CD8-positive, alpha-beta memory T cell (primary cell): ENCODE measurements at regions not wholly inside any gene's neighbourhood (a gene's known extent, or its start where the extent isn't known, plus 50 kb on each side); places are given as distances from the start of the nearest gene placed in this dataset.

ENCODE experiments used
- CTCF ChIA-PET: fragments of 350-600 bp; sonication (Branson Sonifier 250); formaldehyde crosslinking; loops from one replicate; lab custom pipeline; 2021; ENCODE audit warnings: antibody characterized with exemption; lab: Charles Lee
- POLR2A ChIA-PET: fragments of 350-600 bp; sonication (Branson Sonifier 250); formaldehyde crosslinking; loops from one replicate; lab custom pipeline; 2021; ENCODE audit warnings: antibody characterized with exemption; lab: Charles Lee
- DNase-seq, 5 donors: peaks; one replicate each; pipeline versions ENCODE4 v3.0.0 to v3.0.0-alpha.2; 2020 to 2022; ENCODE audit warnings: mixed read lengths in 1 of 5
- H3K27ac ChIP-seq: one replicate; pipeline ENCODE4 v1.7.0; 2013; ENCODE audit warnings: low read depth, mild to moderate bottlenecking, low read length, moderate library complexity
- H3K27me3 ChIP-seq: 2 replicates; pipeline ENCODE4 v1.7.0; 2013; ENCODE audit warnings: low read length, mild to moderate bottlenecking; ENCODE audit not compliant: insufficient read depth, poor library complexity, severe bottlenecking
- H3K36me3 ChIP-seq: 2 replicates; pipeline ENCODE4 v1.7.0; 2013; ENCODE audit warnings: mild to moderate bottlenecking, low read length, moderate library complexity; ENCODE audit not compliant: insufficient read depth
- H3K4me1 ChIP-seq: 2 replicates; pipeline ENCODE4 v1.7.0; 2013; ENCODE audit warnings: mild to moderate bottlenecking, low read length, moderate library complexity; ENCODE audit not compliant: insufficient read depth
- H3K4me3 ChIP-seq: 2 replicates; pipeline ENCODE4 v1.7.0; 2013; ENCODE audit warnings: mild to moderate bottlenecking, low read length
- H3K9me3 ChIP-seq: 2 replicates; pipeline ENCODE4 v1.7.0; 2013; ENCODE audit warnings: mild to moderate bottlenecking, low read length
- H3K27ac Mint-ChIP-seq, 8 donors: one replicate each; pipeline ENCODE4 v1.8.0; 2020 to 2021; ENCODE audit warnings: mixed read lengths in 8 of 8, mild to moderate bottlenecking in 6 of 8, inconsistent platforms in 3 of 8, moderate library complexity in 3 of 8
- H3K27me3 Mint-ChIP-seq, 2 donors: one replicate each; pipeline ENCODE4 v1.8.0; 2020 to 2021; ENCODE audit warnings: mixed read lengths in 2 of 2, mild to moderate bottlenecking in 1 of 2, moderate library complexity in 1 of 2
- H3K36me3 Mint-ChIP-seq, 3 donors: one replicate each; pipeline ENCODE4 v1.8.0; 2020 to 2021; ENCODE audit warnings: mixed read lengths in 3 of 3, inconsistent platforms in 1 of 3, mild to moderate bottlenecking in 1 of 3
- H3K4me1 Mint-ChIP-seq, 3 donors: one replicate each; pipeline ENCODE4 v1.8.0; 2020 to 2021; ENCODE audit warnings: mixed read lengths in 3 of 3, inconsistent platforms in 1 of 3, mild to moderate bottlenecking in 1 of 3
- H3K4me3 Mint-ChIP-seq, 7 donors: one replicate each; pipeline ENCODE4 v1.8.0; 2020 to 2021; ENCODE audit warnings: mixed read lengths in 7 of 7, mild to moderate bottlenecking in 6 of 7, moderate library complexity in 4 of 7, inconsistent platforms in 2 of 7
- H3K9me3 Mint-ChIP-seq, 5 donors: one replicate each; pipeline ENCODE4 v1.8.0; 2020 to 2022; ENCODE audit warnings: mixed read lengths in 5 of 5, mild to moderate bottlenecking in 3 of 5, moderate library complexity in 2 of 5, inconsistent platforms in 1 of 5

DNA sequence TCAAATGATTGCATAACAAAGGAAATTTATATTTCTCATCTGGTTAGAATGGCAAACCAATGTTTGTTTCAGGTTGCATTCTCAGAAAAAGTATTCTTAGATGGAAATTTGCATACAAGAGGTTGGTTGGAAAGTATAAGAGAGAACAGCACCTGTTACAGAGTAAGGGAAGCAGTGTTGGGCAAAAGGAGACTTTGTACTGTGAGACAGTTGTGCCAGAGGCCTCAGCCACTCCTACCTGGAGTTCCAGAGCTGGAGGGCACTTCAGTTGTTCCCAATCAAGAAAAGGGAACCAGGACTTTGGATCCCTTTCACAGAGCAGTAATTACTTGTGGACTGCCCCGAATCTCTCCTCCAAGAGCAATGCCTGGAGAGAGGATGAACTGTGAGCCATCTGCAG lies 81.8 kb downstream of the SPRY2 start:
- no peak overlapping the region for H3K4me3 ChIP-seq
- no peak for DNase-seq
- H3K9me3 ChIP-seq: no peaks in the 10 kb centered on the region
- H3K9me3 Mint-ChIP-seq: peaks cover 0 to 10% (median 3%) of the 10 kb centered on the region in 5 donors
- no peaks in the 10 kb centered on the region for H3K4me1 Mint-ChIP-seq
- no peaks in the 10 kb centered on the region for H3K36me3 ChIP-seq
- H3K27me3 Mint-ChIP-seq: peaks cover 0 to 2% of the 10 kb centered on the region in 2 donors
- no peaks in the 10 kb centered on the region for H3K4me1 ChIP-seq
- no peak overlapping the region for H3K27ac Mint-ChIP-seq
- H3K36me3 Mint-ChIP-seq: peaks cover 0 to 2% (median 0%) of the 10 kb centered on the region in 3 donors
- no peak overlapping the region for H3K4me3 Mint-ChIP-seq
- H3K27me3 ChIP-seq: no peaks in the 10 kb centered on the region
- POLR2A ChIA-PET: no interaction called here
- no peak overlapping the region for H3K27ac ChIP-seq
- CTCF ChIA-PET: no interaction called here

DNA sequence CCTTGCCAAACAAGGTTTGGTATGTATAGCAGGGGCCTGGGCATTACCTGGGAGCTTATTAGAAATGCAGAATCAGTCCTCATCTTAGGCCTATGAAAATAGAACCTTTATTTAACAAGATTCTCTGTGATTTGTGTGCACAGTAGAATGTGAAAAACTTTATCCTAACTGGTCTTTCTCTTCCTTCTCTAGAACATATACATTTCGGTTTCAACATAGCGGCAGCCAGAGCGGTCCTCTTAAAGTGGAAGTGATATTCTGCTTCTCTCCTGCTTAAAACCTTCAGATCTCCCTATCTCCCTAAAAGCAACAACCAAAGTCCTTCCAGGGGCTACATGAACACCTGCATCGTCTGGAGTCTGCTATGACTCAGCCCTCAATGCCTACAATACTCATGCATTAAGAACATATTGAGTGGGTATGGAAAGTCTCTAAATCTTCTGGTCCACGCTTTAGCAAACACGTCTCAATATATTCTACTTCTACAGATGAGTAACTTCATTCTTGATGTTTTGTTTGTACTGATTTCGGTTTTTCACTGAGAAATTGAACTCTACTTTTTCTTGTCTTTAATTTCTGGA lies 84.5 kb downstream of the SPRY2 start:
- POLR2A ChIA-PET: no interaction called here

DNA sequence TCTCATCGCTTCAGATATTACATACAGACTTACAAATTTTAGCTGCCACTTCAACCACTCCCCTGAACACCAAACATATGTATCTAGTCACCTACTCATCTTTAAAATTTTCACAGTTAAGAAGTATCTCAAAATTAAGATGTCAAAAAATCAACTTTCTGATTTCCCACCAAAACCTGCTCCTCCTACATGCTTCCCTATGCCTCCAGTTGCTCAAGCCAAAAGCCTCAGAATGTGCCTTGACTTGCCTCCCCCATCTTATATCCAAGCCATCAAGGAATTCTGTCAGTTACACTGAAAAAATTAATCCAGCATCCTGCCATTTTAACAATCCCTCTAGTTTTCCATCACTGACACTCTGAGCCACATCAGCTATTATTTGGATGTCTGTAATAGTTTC lies 85.0 kb downstream of the SPRY2 start:
- H3K4me1 Mint-ChIP-seq: no peaks in the 10 kb centered on the region
- H3K27ac Mint-ChIP-seq: no peak overlapping the region
- peaks cover 0 to 9% (median 0%) of the 10 kb centered on the region in 5 donors for H3K9me3 Mint-ChIP-seq
- H3K4me3 ChIP-seq: no peak overlapping the region
- no peak overlapping the region for H3K4me3 Mint-ChIP-seq
- no peaks in the 10 kb centered on the region for H3K36me3 ChIP-seq
- peaks cover 0 to 2% (median 0%) of the 10 kb centered on the region in 3 donors for H3K36me3 Mint-ChIP-seq
- H3K27me3 ChIP-seq: no peaks in the 10 kb centered on the region
- POLR2A ChIA-PET: no interaction called here
- no peak overlapping the region for H3K27ac ChIP-seq
- no peaks in the 10 kb centered on the region for H3K4me1 ChIP-seq
- CTCF ChIA-PET: no interaction called here
- peaks cover 0 to 2% of the 10 kb centered on the region in 2 donors for H3K27me3 Mint-ChIP-seq
- no peaks in the 10 kb centered on the region for H3K9me3 ChIP-seq
- DNase-seq: no peak

More for the DNA sequence above, 84.5 kb downstream of the SPRY2 start:
- no peak overlapping the region for H3K27ac ChIP-seq
- no peaks in the 10 kb centered on the region for H3K27me3 ChIP-seq
- H3K4me1 ChIP-seq: no peaks in the 10 kb centered on the region
- Mint-ChIP-seq H3K36me3 (peaks cover 0 to 2% (median 0%) of the 10 kb centered on the region in 3 donors), H3K4me3 (no peak overlapping the region), H3K27me3 (peaks cover 0 to 2% of the 10 kb centered on the region in 2 donors), H3K4me1 (no peaks in the 10 kb centered on the region), H3K9me3 (peaks cover 0 to 9% (median 0%) of the 10 kb centered on the region in 5 donors), H3K27ac (no peak overlapping the region)
- CTCF ChIA-PET: no interaction called here
- no peaks in the 10 kb centered on the region for H3K9me3 ChIP-seq
- no peaks in the 10 kb centered on the region for H3K36me3 ChIP-seq
- H3K4me3 ChIP-seq: no peak overlapping the region
- no peak for DNase-seq

DNA sequence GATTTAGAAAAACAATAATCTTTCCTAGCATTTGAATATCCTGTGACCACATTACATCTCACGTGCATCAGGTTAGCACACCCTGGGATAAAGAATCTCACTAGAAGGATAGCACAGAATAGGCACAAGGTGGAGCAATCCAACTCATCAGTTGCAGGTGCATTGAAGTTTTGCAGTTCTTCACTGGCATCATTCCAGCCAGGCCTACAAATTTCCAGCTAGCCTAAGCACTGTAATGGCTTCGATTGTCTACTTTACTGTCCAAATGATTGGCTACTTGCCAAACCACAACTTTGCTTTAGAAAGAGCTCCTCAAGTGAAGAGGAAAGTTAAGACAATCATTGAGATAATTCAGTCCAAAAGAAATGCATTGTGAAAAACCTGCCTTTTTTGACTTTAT lies 89.5 kb downstream of the SPRY2 start:
- H3K27me3 ChIP-seq: no peaks in the 10 kb centered on the region
- H3K27ac Mint-ChIP-seq: no peak overlapping the region

DNA sequence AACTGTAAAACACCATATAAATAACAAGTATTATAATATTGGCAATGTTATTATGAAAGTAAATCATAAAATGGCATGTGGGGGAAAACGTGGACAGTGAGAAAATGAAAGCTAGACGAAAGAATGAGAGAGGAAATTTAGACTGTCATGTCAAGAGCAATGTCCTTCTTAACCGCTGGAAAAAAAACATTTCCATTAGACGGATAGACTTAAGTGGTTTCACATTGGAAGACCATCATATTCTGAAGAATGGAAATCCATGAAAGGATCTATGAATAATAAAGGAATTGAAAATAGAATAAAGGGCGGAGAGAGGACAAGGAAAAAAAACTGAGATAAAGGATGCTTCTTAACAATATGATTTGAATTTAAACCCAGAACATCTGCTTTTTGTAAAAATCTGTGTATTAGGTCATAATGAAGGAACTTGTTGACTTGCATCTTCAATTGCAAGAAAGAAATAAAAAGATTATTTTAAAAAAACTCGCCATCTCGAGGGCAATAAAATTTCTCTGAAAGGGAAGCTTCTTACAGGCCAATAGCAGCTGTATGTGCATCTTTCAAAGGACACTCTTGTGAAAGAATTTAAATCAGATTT lies 90.6 kb downstream of the SPRY2 start:
- ChIA-PET CTCF (no interaction called here), POLR2A (no interaction called here)
- no peaks in the 10 kb centered on the region for H3K4me1 ChIP-seq
- Mint-ChIP-seq H3K27me3 (no peaks in the 10 kb centered on the region), H3K4me3 (no peak overlapping the region), H3K9me3 (peaks cover 0 to 4% (median 0%) of the 10 kb centered on the region in 5 donors), H3K27ac (no peak overlapping the region), H3K36me3 (no peaks in the 10 kb centered on the region), H3K4me1 (no peaks in the 10 kb centered on the region)
- no peaks in the 10 kb centered on the region for H3K36me3 ChIP-seq
- no peaks in the 10 kb centered on the region for H3K9me3 ChIP-seq
- H3K4me3 ChIP-seq: no peak overlapping the region
- no peaks in the 10 kb centered on the region for H3K27me3 ChIP-seq
- H3K27ac ChIP-seq: no peak overlapping the region
- no peak for DNase-seq

More for the DNA sequence above, 89.5 kb downstream of the SPRY2 start:
- ChIA-PET POLR2A (no interaction called here), CTCF (no interaction called here)
- H3K4me1 ChIP-seq: no peaks in the 10 kb centered on the region
- peaks cover 0 to 4% (median 0%) of the 10 kb centered on the region in 5 donors for H3K9me3 Mint-ChIP-seq
- no peaks in the 10 kb centered on the region for H3K9me3 ChIP-seq
- DNase-seq: no peak
- no peak overlapping the region for H3K4me3 Mint-ChIP-seq
- no peaks in the 10 kb centered on the region for H3K27me3 Mint-ChIP-seq
- H3K4me3 ChIP-seq: no peak overlapping the region
- H3K4me1 Mint-ChIP-seq: no peaks in the 10 kb centered on the region
- no peaks in the 10 kb centered on the region for H3K36me3 ChIP-seq
- H3K36me3 Mint-ChIP-seq: no peaks in the 10 kb centered on the region
- H3K27ac ChIP-seq: no peak overlapping the region

DNA sequence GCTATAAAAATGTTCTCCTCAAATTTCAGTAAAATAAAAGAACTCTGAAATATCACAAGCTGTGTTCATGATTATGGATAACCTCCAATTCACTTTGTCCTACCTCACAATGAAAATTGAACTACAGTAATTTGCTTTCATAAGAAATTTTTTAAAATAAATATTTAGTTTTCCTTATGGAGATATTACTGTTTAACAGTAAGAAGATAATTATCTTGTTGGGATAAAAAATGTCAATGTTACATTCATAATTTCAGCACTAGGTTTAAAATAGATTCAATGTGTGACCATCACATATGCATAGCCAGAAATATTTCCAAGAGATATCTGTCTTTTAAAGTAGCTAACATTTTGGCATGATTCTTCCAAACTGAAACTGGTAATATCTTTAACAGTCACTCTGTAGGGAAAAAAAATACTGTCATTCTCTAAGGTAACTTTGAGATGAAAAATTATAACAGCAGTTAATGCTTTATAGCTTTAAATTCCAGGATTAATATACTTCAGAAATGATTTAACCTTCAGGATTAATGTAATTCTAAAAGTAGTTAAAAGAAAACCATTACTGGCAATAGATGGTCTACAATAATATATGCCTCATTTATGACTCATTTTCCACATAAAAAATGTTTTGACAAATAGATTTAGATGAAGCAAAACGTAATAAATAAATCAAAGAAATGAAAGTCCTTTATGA lies 91.3 kb downstream of the SPRY2 start:
- peaks cover 0 to 4% (median 0%) of the 10 kb centered on the region in 5 donors for H3K9me3 Mint-ChIP-seq
- POLR2A ChIA-PET: no interaction called here
- H3K27me3 Mint-ChIP-seq: no peaks in the 10 kb centered on the region
- Histone ChIP-seq H3K4me1 (no peaks in the 10 kb centered on the region), H3K9me3 (no peaks in the 10 kb centered on the region), H3K27ac (no peak overlapping the region), H3K36me3 (no peaks in the 10 kb centered on the region), H3K4me3 (no peak overlapping the region), H3K27me3 (no peaks in the 10 kb centered on the region)
- H3K4me1 Mint-ChIP-seq: no peaks in the 10 kb centered on the region
- H3K4me3 Mint-ChIP-seq: no peak overlapping the region
- no peaks in the 10 kb centered on the region for H3K36me3 Mint-ChIP-seq
- DNase-seq: no peak
- CTCF ChIA-PET: no interaction called here
- H3K27ac Mint-ChIP-seq: no peak overlapping the region

DNA sequence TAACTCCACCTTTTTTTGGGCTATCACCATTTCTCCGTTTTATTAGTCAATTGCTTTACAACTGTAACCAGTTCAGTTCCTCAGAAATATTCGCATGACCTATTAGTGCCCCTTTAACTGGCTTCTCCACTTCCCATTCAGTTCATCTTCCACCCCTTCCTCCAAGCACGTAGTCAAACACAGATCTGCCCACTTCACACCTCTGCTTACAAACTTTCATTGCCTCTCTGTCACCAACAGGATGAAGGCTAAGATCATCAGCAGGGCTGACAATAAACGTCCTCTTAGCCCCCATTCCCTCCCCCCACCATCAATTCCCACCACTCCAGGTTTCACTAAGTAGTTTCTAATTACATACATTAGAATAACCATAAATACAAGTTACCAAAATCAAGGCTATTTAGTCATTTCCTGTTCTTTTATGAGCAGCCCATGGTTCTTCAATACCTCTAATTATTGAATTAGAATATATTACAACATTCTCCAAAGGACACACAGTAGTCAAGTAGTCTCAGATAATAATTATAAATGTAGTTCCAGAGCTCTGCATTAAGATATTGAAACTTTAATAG lies 95.7 kb downstream of the SPRY2 start:
- ChIA-PET CTCF (no interaction called here), POLR2A (no interaction called here)
- no peaks in the 10 kb centered on the region for H3K27me3 ChIP-seq
- no peaks in the 10 kb centered on the region for H3K36me3 ChIP-seq
- Mint-ChIP-seq H3K4me3 (no peak overlapping the region), H3K9me3 (no peaks in the 10 kb centered on the region), H3K27me3 (no peaks in the 10 kb centered on the region), H3K36me3 (no peaks in the 10 kb centered on the region), H3K27ac (peak overlapping the region in 1 of 8 donors; percentile 3), H3K4me1 (no peaks in the 10 kb centered on the region)
- DNase-seq: no peak
- H3K9me3 ChIP-seq: no peaks in the 10 kb centered on the region
- H3K4me3 ChIP-seq: no peak overlapping the region
- no peaks in the 10 kb centered on the region for H3K4me1 ChIP-seq
- H3K27ac ChIP-seq: no peak overlapping the region

DNA sequence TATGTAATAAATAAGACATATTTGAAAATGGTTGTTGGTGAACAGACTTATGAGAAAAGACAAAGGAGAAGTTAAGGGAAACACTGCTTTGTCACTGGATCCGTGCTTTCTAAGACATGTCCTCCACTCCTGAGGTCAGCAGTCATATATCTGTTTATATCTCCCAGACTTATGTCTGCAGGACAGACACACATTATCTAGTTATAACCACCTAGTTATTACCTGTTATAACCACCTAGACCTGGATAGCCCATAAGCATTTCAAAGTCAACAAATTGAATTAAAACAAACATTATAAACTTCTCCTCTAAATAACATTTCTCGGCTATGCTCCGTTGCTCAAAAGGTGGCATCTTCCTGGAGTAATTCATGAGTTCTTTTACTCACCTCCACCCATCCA lies 96.4 kb downstream of the SPRY2 start:
- Mint-ChIP-seq H3K27me3 (no peaks in the 10 kb centered on the region), H3K4me3 (no peak overlapping the region), H3K27ac (no peak overlapping the region), H3K36me3 (no peaks in the 10 kb centered on the region), H3K4me1 (no peaks in the 10 kb centered on the region), H3K9me3 (no peaks in the 10 kb centered on the region)
- Histone ChIP-seq H3K27me3 (no peaks in the 10 kb centered on the region), H3K36me3 (no peaks in the 10 kb centered on the region), H3K9me3 (no peaks in the 10 kb centered on the region), H3K27ac (no peak overlapping the region), H3K4me1 (no peaks in the 10 kb centered on the region), H3K4me3 (no peak overlapping the region)
- POLR2A ChIA-PET: no interaction called here
- DNase-seq: no peak
- CTCF ChIA-PET: no interaction called here
